K562 (cell line): ENCODE measurements at regions not wholly inside any gene's neighbourhood (a gene's known extent, or its start where the extent isn't known, plus 50 kb on each side); places are given as distances from the start of the nearest gene placed in this dataset.

ENCODE experiments used
- ATAC-seq: fragments of 200-7000 bp; cut with Tn5 transposase; 3 replicates; pipeline ENCODE4 v1.9.1; 2020; ENCODE audit warnings: moderate library complexity
- BruUV-seq: library from RNA; stranded (reverse); fragments of 400-500 nt; replicated peaks from 2 replicates; lab custom pipeline; 2021; lab: Mats Ljungman, UMichigan
- CTCF ChIA-PET: fragments of 300-600 bp; formaldehyde crosslinking; extraction: SDS; loops from one replicate; lab custom pipeline; 2021; ENCODE audit warnings: low intra/inter-chr PET ratio; lab: Yijun Ruan, JAX
- POLR2A ChIA-PET: fragments of 300-600, 350-650 bp; sonication (Branson Sonifier 250); formaldehyde crosslinking; extraction: SDS; loops from one replicate; lab custom pipeline; 2021; ENCODE audit warnings: antibody characterized with exemption, inconsistent platforms; lab: Yijun Ruan, JAX
- DNase-seq, 4 experiments: peaks; one replicate each; pipeline versions ENCODE4 v3.0.0 to v3.0.0-alpha.2; 2011 to 2018; ENCODE audit warnings: low spot score in 3 of 4, mixed read lengths in 3 of 4; ENCODE audit errors: extremely low read depth in 1 of 4
- FAIRE-seq: peaks from 2 replicates; lab custom pipeline; 2011; peaks lifted over from hg19 to GRCh38; lab: Jason Lieb, UNC
- H2AFZ ChIP-seq: 2 replicates; pipeline ENCODE4 v1.6.0; 2011; ENCODE audit warnings: low read depth, low read length, control low read depth, inconsistent platforms
- H3K27ac ChIP-seq: fragments of 200-600 bp; 3 replicates; pipeline ENCODE4 v1.8.0; 2011; ENCODE audit warnings: low read depth, mild to moderate bottlenecking, control low read depth, inconsistent platforms, low read length, moderate library complexity, mixed read lengths; ENCODE audit errors: extremely low read depth
- H3K27me3 ChIP-seq, 2 experiments: fragments of 300-600 bp in 1 of 2; 2 replicates in 1 of 2; 3 replicates in 1 of 2; pipeline versions ENCODE4 v1.6.0 to v1.8.0; 2011; ENCODE audit warnings: inconsistent platforms in 2 of 2, low read length in 2 of 2, mild to moderate bottlenecking in 1 of 2, mixed read lengths in 1 of 2, moderate library complexity in 1 of 2; ENCODE audit not compliant: control insufficient read depth in 2 of 2, insufficient read depth in 2 of 2
- H3K36me3 ChIP-seq: fragments of 300-600 bp; 3 replicates; pipeline ENCODE4 v1.8.0; 2011; ENCODE audit warnings: mild to moderate bottlenecking, low read length, inconsistent platforms; ENCODE audit not compliant: control insufficient read depth, insufficient read depth
- H3K4me1 ChIP-seq, 2 experiments: fragments of 200-600 bp in 1 of 2; replicated peaks in 1 of 2; 2 replicates in 1 of 2; 3 replicates in 1 of 2; pipeline versions ENCODE4 v1.5.1 to v1.8.0; 2011; ENCODE audit warnings: inconsistent platforms in 2 of 2, low read length in 2 of 2, mild to moderate bottlenecking in 1 of 2, mixed read lengths in 1 of 2, moderate library complexity in 1 of 2; ENCODE audit not compliant: control insufficient read depth in 2 of 2, insufficient read depth in 2 of 2
- H3K4me2 ChIP-seq: 2 replicates; pipeline ENCODE4 v1.6.1; 2011; ENCODE audit warnings: low read length, control low read depth, inconsistent platforms, mixed read lengths; ENCODE audit not compliant: insufficient read depth
- H3K4me3 ChIP-seq: fragments of 200-600 bp; sonication (generic), shearing (Covaris generic); 2 replicates; pipeline ENCODE4 v1.5.1; 2016; ENCODE audit warnings: control low read depth, inconsistent platforms
- H3K79me2 ChIP-seq: fragments of 200-600 bp; 3 replicates; pipeline ENCODE4 v1.8.0; 2011; ENCODE audit warnings: low read length, inconsistent platforms; ENCODE audit not compliant: control insufficient read depth, insufficient read depth
- H3K9ac ChIP-seq, 2 experiments: 2 replicates each; pipeline versions ENCODE4 v1.6.0 to v1.6.1; 2011; ENCODE audit warnings: low read depth in 2 of 2, low read length in 2 of 2, control low read depth in 1 of 2, inconsistent platforms in 1 of 2, mild to moderate bottlenecking in 1 of 2, mixed read lengths in 1 of 2; ENCODE audit not compliant: insufficient read depth in 1 of 2
- H3K9me1 ChIP-seq: one replicate; pipeline ENCODE4 v1.6.0; 2011; ENCODE audit warnings: inconsistent platforms, mild to moderate bottlenecking, low read length, moderate library complexity; ENCODE audit not compliant: control insufficient read depth, insufficient read depth
- H3K9me3 ChIP-seq: replicated peaks from 2 replicates; pipeline ENCODE4 v1.5.1; 2011; ENCODE audit warnings: low read depth, low read length, inconsistent platforms; ENCODE audit not compliant: control insufficient read depth, insufficient read depth
- H4K20me1 ChIP-seq: replicated peaks from 2 replicates; pipeline ENCODE4 v1.6.1; 2011; ENCODE audit warnings: low read length, inconsistent platforms, mixed read lengths; ENCODE audit not compliant: control insufficient read depth, insufficient read depth
- ADNP ChIP-seq: fragments of 200-800 bp; sonication (Bioruptor generic); IDR thresholded peaks from 2 replicates; pipeline ENCODE4 v1.6.1; 2016; ENCODE audit warnings: missing genetic modification characterization, missing compliant biosample characterization
- FOXK1 ChIP-seq: sonication (generic); formaldehyde crosslinking; IDR thresholded peaks from 2 replicates; pipeline ENCODE4 v1.8.0; 2022; ENCODE audit warnings: missing genetic modification reagents, mild to moderate bottlenecking, borderline replicate concordance
- POLR2A ChIP-seq: fragments of 450-650 bp; conservative IDR thresholded peaks from 2 replicates; pipeline ENCODE4 v1.6.1; 2016
- POLR2B ChIP-seq: fragments of 450-650 bp; IDR thresholded peaks from 2 replicates; pipeline ENCODE4 v1.6.1; 2018; ENCODE audit warnings: low read depth; ENCODE audit not compliant: partially characterized antibody
- PRPF4 ChIP-seq: fragments of 200-400 bp; formaldehyde crosslinking; IDR thresholded peaks from one replicate; pipeline ENCODE4 v1.6.1; 2017; ENCODE audit warnings: low read length, low read depth, mild to moderate bottlenecking; ENCODE audit not compliant: insufficient read depth, poor library complexity, severe bottlenecking
- SMAD3 ChIP-seq: fragments of 450-650 bp; formaldehyde crosslinking; conservative IDR thresholded peaks from 2 replicates; pipeline ENCODE4 v1.4.0; 2020; ENCODE audit warnings: mild to moderate bottlenecking
- ZNF586 ChIP-seq: fragments of 450-650 bp; formaldehyde crosslinking; conservative IDR thresholded peaks from 2 replicates; pipeline ENCODE4 v1.4.0; 2020; ENCODE audit warnings: mild to moderate bottlenecking, moderate library complexity
- ZNF589 ChIP-seq: fragments of 200-800 bp; sonication (Bioruptor generic); IDR thresholded peaks from 2 replicates; pipeline ENCODE4 v1.6.1; 2016; ENCODE audit warnings: low read depth, missing genetic modification characterization, missing compliant biosample characterization
- WGBS: fragments of 100-300 bp; shearing (Covaris generic); methylation state at CpG from one replicate; pipeline ENCODE4 v1.1.6; 2016; ENCODE audit warnings: low coverage, mixed read lengths; ENCODE audit not compliant: insufficient coverage; ENCODE audit errors: missing lambda C conversion rate; 5-methylcytosine and 5-hydroxymethylcytosine counted together
- in situ Hi-C: fragments of 300-500 bp; cut with MboI; formaldehyde crosslinking; loops from 4 replicates; pipeline ENCODE4 v1.15.0; 2018; ENCODE audit warnings: inconsistent platforms, mixed read lengths
- intact Hi-C: fragments of 100-400 bp; cut with micrococcal nuclease; formaldehyde crosslinking; loops from 2 replicates; pipeline ENCODE4 v1.14.2; 2022
- TF ChIP-seq, protein P1 (sequence below): fragments of 450-650 bp; IDR thresholded peaks from 2 replicates; pipeline ENCODE4 v1.6.1; 2017; ENCODE audit warnings: antibody characterized with exemption, mild to moderate bottlenecking
- TF ChIP-seq, protein P2 (sequence below): fragments of 450-650 bp; conservative IDR thresholded peaks from 2 replicates; pipeline ENCODE4 v1.6.1; 2016; ENCODE audit warnings: missing genetic modification characterization, low read depth, mild to moderate bottlenecking, missing compliant biosample characterization, moderate library complexity
- TF ChIP-seq, protein P3 (sequence below): fragments of 450-650 bp; IDR thresholded peaks from 2 replicates; pipeline ENCODE4 v1.6.1; 2014; ENCODE audit warnings: low read depth, mild to moderate bottlenecking, moderate library complexity, borderline replicate concordance

- 2% methylated on average over 26 of the region's 27 CpGs for WGBS
- DNase-seq (no peak), ATAC-seq (no peak), FAIRE-seq (no peak)
- Histone ChIP-seq H3K27ac (no peak overlapping the region), H3K9me1 (no peaks in the 10 kb centered on the region), H3K9ac (no peak overlapping the region), H3K4me1 (no peaks in the 10 kb centered on the region), H3K4me2 (no peak overlapping the region), H3K4me3 (no peak overlapping the region), H3K79me2 (no peaks in the 10 kb centered on the region), H4K20me1 (no peaks in the 10 kb centered on the region), H3K27me3 (peaks cover 18 to 83% of the 10 kb centered on the region in 2 experiments; a peak in 4 of 5 replicates), H3K9me3 (no peaks in the 10 kb centered on the region), H3K36me3 (no peaks in the 10 kb centered on the region), H2AFZ (no peak overlapping the region)
- ChIA-PET CTCF (no interaction called here), POLR2A (no interaction called here)
- intact Hi-C loops (no loop called here), in situ Hi-C loops (no loop called here)
- BruUV-seq = no TSS peak
- TF ChIP-seq, protein P1, sequence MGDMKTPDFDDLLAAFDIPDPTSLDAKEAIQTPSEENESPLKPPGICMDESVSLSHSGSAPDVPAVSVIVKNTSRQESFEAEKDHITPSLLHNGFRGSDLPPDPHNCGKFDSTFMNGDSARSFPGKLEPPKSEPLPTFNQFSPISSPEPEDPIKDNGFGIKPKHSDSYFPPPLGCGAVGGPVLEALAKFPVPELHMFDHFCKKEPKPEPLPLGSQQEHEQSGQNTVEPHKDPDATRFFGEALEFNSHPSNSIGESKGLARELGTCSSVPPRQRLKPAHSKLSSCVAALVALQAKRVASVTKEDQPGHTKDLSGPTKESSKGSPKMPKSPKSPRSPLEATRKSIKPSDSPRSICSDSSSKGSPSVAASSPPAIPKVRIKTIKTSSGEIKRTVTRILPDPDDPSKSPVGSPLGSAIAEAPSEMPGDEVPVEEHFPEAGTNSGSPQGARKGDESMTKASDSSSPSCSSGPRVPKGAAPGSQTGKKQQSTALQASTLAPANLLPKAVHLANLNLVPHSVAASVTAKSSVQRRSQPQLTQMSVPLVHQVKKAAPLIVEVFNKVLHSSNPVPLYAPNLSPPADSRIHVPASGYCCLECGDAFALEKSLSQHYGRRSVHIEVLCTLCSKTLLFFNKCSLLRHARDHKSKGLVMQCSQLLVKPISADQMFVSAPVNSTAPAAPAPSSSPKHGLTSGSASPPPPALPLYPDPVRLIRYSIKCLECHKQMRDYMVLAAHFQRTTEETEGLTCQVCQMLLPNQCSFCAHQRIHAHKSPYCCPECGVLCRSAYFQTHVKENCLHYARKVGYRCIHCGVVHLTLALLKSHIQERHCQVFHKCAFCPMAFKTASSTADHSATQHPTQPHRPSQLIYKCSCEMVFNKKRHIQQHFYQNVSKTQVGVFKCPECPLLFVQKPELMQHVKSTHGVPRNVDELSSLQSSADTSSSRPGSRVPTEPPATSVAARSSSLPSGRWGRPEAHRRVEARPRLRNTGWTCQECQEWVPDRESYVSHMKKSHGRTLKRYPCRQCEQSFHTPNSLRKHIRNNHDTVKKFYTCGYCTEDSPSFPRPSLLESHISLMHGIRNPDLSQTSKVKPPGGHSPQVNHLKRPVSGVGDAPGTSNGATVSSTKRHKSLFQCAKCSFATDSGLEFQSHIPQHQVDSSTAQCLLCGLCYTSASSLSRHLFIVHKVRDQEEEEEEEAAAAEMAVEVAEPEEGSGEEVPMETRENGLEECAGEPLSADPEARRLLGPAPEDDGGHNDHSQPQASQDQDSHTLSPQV = no peak
- TF ChIP-seq POLR2A = no peak
- no peak for TF ChIP-seq ADNP
- no peak for TF ChIP-seq PRPF4
- TF ChIP-seq POLR2B = no peak
- TF ChIP-seq ZNF586 (CRISPR knock-in tag) = no peak
- TF ChIP-seq, protein P2, sequence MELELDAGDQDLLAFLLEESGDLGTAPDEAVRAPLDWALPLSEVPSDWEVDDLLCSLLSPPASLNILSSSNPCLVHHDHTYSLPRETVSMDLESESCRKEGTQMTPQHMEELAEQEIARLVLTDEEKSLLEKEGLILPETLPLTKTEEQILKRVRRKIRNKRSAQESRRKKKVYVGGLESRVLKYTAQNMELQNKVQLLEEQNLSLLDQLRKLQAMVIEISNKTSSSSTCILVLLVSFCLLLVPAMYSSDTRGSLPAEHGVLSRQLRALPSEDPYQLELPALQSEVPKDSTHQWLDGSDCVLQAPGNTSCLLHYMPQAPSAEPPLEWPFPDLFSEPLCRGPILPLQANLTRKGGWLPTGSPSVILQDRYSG (tag) = no peak
- TF ChIP-seq SMAD3 = no peak
- TF ChIP-seq FOXK1 (CRISPR knock-in tag) = no peak
- no peak for TF ChIP-seq ZNF589
- TF ChIP-seq, protein P3, sequence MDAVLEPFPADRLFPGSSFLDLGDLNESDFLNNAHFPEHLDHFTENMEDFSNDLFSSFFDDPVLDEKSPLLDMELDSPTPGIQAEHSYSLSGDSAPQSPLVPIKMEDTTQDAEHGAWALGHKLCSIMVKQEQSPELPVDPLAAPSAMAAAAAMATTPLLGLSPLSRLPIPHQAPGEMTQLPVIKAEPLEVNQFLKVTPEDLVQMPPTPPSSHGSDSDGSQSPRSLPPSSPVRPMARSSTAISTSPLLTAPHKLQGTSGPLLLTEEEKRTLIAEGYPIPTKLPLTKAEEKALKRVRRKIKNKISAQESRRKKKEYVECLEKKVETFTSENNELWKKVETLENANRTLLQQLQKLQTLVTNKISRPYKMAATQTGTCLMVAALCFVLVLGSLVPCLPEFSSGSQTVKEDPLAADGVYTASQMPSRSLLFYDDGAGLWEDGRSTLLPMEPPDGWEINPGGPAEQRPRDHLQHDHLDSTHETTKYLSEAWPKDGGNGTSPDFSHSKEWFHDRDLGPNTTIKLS = no peak
Observed at GRCh38 chr2:873651-874580, 76.7 kb upstream of the SNTG2 start.
